Caco-2 (cell line): ENCODE measurements at regions not wholly inside any gene's neighbourhood (a gene's known extent, or its start where the extent isn't known, plus 50 kb on each side); places are given as distances from the start of the nearest gene placed in this dataset.

Source experiments
- BruUV-seq: library from RNA; stranded (reverse); fragments of 400-500 nt; replicated peaks from 2 replicates; lab custom pipeline; 2021; lab: Mats Ljungman, UMichigan
- CTCF ChIA-PET: fragments of 300-600 bp; sonication (Branson Sonifier 250); formaldehyde crosslinking; loops from one replicate; lab custom pipeline; 2022; ENCODE audit warnings: antibody characterized with exemption; lab: Charles Lee
- POLR2A ChIA-PET: fragments of 300-600 bp; sonication (Branson Sonifier 250); formaldehyde crosslinking; loops from one replicate; lab custom pipeline; 2022; ENCODE audit warnings: antibody characterized with exemption; lab: Charles Lee
- DNase-seq, 2 experiments: peaks; one replicate each; pipeline versions ENCODE4 v3.0.0 to v3.0.0-alpha.2; 2020 to 2022
- H3K27me3 ChIP-seq: replicated peaks from 2 replicates; pipeline ENCODE4 v1.6.0; 2011; ENCODE audit warnings: low read length; ENCODE audit not compliant: control insufficient read depth, insufficient read depth
- H3K36me3 ChIP-seq: 2 replicates; pipeline ENCODE4 v1.5.1; 2011; ENCODE audit warnings: low read length; ENCODE audit not compliant: control insufficient read depth, insufficient read depth
- H3K4me1 ChIP-seq: fragments of 250-450 bp; sonication (Bioruptor Pico); 2 replicates; pipeline ENCODE4 v1.5.1; 2020; ENCODE audit warnings: mild to moderate bottlenecking
- H3K4me3 ChIP-seq: 2 replicates; pipeline ENCODE4 v1.5.1; 2011; ENCODE audit warnings: low read depth, mild to moderate bottlenecking, control low read depth, low read length
- H3K9me3 ChIP-seq: fragments of 250-450 bp; sonication (Bioruptor Pico); 2 replicates; pipeline ENCODE4 v1.5.1; 2020; ENCODE audit warnings: mild to moderate bottlenecking, moderate library complexity
- H3K27ac Mint-ChIP-seq: one replicate; pipeline ENCODE4 v1.8.0; 2022; ENCODE audit warnings: mixed read lengths; ENCODE audit not compliant: unreplicated experiment
- H3K27me3 Mint-ChIP-seq: one replicate; pipeline ENCODE4 v1.8.0; 2022; ENCODE audit warnings: mixed read lengths; ENCODE audit not compliant: insufficient read depth, unreplicated experiment
- H3K36me3 Mint-ChIP-seq: one replicate; pipeline ENCODE4 v1.8.0; 2022; ENCODE audit warnings: mild to moderate bottlenecking, mixed read lengths; ENCODE audit not compliant: insufficient read depth, unreplicated experiment
- H3K4me1 Mint-ChIP-seq: one replicate; pipeline ENCODE4 v1.8.0; 2022; ENCODE audit warnings: low read depth, mixed read lengths; ENCODE audit not compliant: unreplicated experiment
- H3K4me3 Mint-ChIP-seq: one replicate; pipeline ENCODE4 v1.8.0; 2022; ENCODE audit warnings: mild to moderate bottlenecking, moderate library complexity, mixed read lengths; ENCODE audit not compliant: unreplicated experiment
- H3K9me3 Mint-ChIP-seq: one replicate; pipeline ENCODE4 v1.8.0; 2022; ENCODE audit warnings: mixed read lengths; ENCODE audit not compliant: unreplicated experiment
- intact Hi-C: fragments of 100-400 bp; cut with micrococcal nuclease; formaldehyde crosslinking; loops from one replicate; pipeline ENCODE4 v1.10.0; 2022; ENCODE audit not compliant: unreplicated experiment
- TF ChIP-seq, protein P1 (sequence below), 2 experiments: fragments of 200-600 bp in 1 of 2; IDR thresholded peaks; 1 replicate in 1 of 2; 2 replicates in 1 of 2; pipeline versions ENCODE4 v1.5.1 to v1.8.0; 2011 to 2022; ENCODE audit warnings: antibody characterized with exemption in 1 of 2, control low read depth in 1 of 2, inconsistent platforms in 1 of 2, low read depth in 1 of 2, low read length in 1 of 2, mild to moderate bottlenecking in 1 of 2, moderate library complexity in 1 of 2; ENCODE audit not compliant: insufficient read depth in 1 of 2, severe bottlenecking in 1 of 2, unreplicated experiment in 1 of 2

- POLR2A ChIA-PET: no interaction called here
- TF ChIP-seq, protein P1, sequence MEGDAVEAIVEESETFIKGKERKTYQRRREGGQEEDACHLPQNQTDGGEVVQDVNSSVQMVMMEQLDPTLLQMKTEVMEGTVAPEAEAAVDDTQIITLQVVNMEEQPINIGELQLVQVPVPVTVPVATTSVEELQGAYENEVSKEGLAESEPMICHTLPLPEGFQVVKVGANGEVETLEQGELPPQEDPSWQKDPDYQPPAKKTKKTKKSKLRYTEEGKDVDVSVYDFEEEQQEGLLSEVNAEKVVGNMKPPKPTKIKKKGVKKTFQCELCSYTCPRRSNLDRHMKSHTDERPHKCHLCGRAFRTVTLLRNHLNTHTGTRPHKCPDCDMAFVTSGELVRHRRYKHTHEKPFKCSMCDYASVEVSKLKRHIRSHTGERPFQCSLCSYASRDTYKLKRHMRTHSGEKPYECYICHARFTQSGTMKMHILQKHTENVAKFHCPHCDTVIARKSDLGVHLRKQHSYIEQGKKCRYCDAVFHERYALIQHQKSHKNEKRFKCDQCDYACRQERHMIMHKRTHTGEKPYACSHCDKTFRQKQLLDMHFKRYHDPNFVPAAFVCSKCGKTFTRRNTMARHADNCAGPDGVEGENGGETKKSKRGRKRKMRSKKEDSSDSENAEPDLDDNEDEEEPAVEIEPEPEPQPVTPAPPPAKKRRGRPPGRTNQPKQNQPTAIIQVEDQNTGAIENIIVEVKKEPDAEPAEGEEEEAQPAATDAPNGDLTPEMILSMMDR (IDR thresholded peaks at IDR 0.05; ENCODE audit: insufficient read depth in 1 of 2, low read depth in 1 of 2, low read length in 1 of 2, severe bottlenecking in 1 of 2, unreplicated experiment in 1 of 2): no peak
- H3K9me3 ChIP-seq: no peaks in the 10 kb centered on the region
- no peak for DNase-seq
- no peaks in the 10 kb centered on the region for H3K4me1 Mint-ChIP-seq
- H3K4me3 Mint-ChIP-seq: no peak overlapping the region
- H3K4me3 ChIP-seq: no peak overlapping the region
- intact Hi-C loops: no loop called here
- no peaks in the 10 kb centered on the region for H3K36me3 ChIP-seq
- H3K27ac Mint-ChIP-seq: no peak overlapping the region
- no peaks in the 10 kb centered on the region for H3K4me1 ChIP-seq
- H3K9me3 Mint-ChIP-seq: no peaks in the 10 kb centered on the region
- no peaks in the 10 kb centered on the region for H3K27me3 ChIP-seq
- H3K36me3 Mint-ChIP-seq: no peaks in the 10 kb centered on the region
- CTCF ChIA-PET: no interaction called here
- H3K27me3 Mint-ChIP-seq: peaks cover 4% of the 10 kb centered on the region
- no TSS peak for BruUV-seq
Measured at GRCh38 chr9:12503606-12504122, 189.5 kb upstream of the TYRP1 start.

DNA sequence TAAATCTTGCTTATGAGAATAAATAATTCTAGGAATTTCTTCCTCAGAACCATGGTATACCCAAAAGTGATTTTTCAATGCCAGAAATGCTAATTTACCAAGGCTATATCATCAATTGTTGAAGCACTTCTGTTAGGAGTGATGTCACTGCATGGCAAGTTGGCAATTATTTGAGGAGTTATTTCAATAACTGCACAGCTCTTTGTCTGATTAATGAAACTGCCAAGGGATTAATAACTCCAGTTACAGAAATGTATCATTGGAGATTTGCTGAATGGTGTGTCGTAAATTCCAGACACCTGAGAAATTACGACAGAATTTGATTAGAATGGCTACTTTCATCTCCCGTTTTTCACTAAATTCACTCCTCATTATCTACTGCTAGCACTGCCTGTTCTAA lies 182.6 kb upstream of the TYRP1 start:
- no peak overlapping the region for H3K27ac Mint-ChIP-seq
- TF ChIP-seq, protein P1 (IDR thresholded peaks at IDR 0.05; ENCODE audit: insufficient read depth in 1 of 2, low read depth in 1 of 2, low read length in 1 of 2, severe bottlenecking in 1 of 2, unreplicated experiment in 1 of 2): no peak
- DNase-seq: no peak
- no TSS peak for BruUV-seq
- intact Hi-C loops: no loop called here
- ChIA-PET POLR2A (no interaction called here), CTCF (interaction anchor here (0.7 kb wide), 1 partner anchor 265 kb away, joined by 3 read pairs; no protein-coding TSS in a partner anchor)
- H3K36me3 Mint-ChIP-seq: no peaks in the 10 kb centered on the region
- no peaks in the 10 kb centered on the region for H3K9me3 Mint-ChIP-seq
- Histone ChIP-seq H3K27me3 (no peaks in the 10 kb centered on the region), H3K36me3 (no peaks in the 10 kb centered on the region), H3K9me3 (no peaks in the 10 kb centered on the region), H3K4me3 (no peak overlapping the region), H3K4me1 (no peaks in the 10 kb centered on the region)
- H3K4me3 Mint-ChIP-seq: no peak overlapping the region
- no peaks in the 10 kb centered on the region for H3K27me3 Mint-ChIP-seq
- H3K4me1 Mint-ChIP-seq: no peaks in the 10 kb centered on the region

DNA sequence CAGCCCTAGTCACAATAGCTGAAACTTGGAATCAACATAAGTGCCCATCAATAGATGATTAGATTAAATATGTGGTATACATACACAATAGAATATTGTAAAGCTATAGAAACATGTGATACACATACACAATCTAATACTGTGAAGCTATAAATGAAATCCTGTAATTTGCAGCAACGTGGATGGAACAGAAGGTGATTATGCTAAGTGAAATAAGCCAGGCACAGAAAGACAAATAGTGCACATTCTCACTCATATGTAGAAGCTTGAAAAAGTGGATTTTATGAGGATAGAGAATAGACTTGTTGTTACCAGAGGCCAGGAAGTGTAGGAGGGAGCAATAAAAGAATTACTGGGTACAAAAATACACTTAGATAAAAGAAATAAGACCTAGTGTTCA lies 181.5 kb upstream of the TYRP1 start:
- Mint-ChIP-seq H3K9me3 (no peaks in the 10 kb centered on the region), H3K27me3 (no peaks in the 10 kb centered on the region), H3K27ac (no peak overlapping the region), H3K4me3 (no peak overlapping the region), H3K4me1 (no peaks in the 10 kb centered on the region), H3K36me3 (no peaks in the 10 kb centered on the region)
- intact Hi-C loops: no loop called here
- no peaks in the 10 kb centered on the region for H3K27me3 ChIP-seq
- no peaks in the 10 kb centered on the region for H3K36me3 ChIP-seq
- DNase-seq: no peak
- H3K4me1 ChIP-seq: no peaks in the 10 kb centered on the region
- TF ChIP-seq, protein P1 (IDR thresholded peaks at IDR 0.05; ENCODE audit: insufficient read depth in 1 of 2, low read depth in 1 of 2, low read length in 1 of 2, severe bottlenecking in 1 of 2, unreplicated experiment in 1 of 2): no peak
- H3K4me3 ChIP-seq: no peak overlapping the region
- ChIA-PET CTCF (no interaction called here), POLR2A (no interaction called here)
- BruUV-seq: no TSS peak
- H3K9me3 ChIP-seq: no peaks in the 10 kb centered on the region
